Dermis microvascular lymphatic vessel endothelial cell (primary cell): ENCODE measurements at regions not wholly inside any gene's neighbourhood (a gene's known extent, or its start where the extent isn't known, plus 50 kb on each side); places are given as distances from the start of the nearest gene placed in this dataset.

Experiments
- DNase-seq, 2 donors: peaks; one replicate each; pipeline versions ENCODE4 v3.0.0 to v3.0.0-alpha.2; 2010; ENCODE audit warnings: low read depth in 2 of 2

- DNase-seq = no peak
These were observed 403.8 kb downstream of the SLITRK5 start for GRCh38 chr13:88074794-88075510.

- DNase-seq = no peak
These were observed 413.9 kb downstream of the SLITRK5 start for GRCh38 chr13:88085036-88085435.

- DNase-seq = no peak
These were observed 415.4 kb downstream of the SLITRK5 start for GRCh38 chr13:88086577-88086976.

GRCh38 chr13:88097541-88097940 is 426.4 kb downstream of the SLITRK5 start:
- no peak for DNase-seq

GRCh38 chr13:88103824-88104223 is 432.7 kb downstream of the SLITRK5 start:
- no peak for DNase-seq

GRCh38 chr13:88104576-88104975 is 433.4 kb downstream of the SLITRK5 start:
- no peak for DNase-seq

GRCh38 chr13:88107570-88107969 is 436.4 kb downstream of the SLITRK5 start:
- no peak for DNase-seq

GRCh38 chr13:88112526-88112925 is 441.4 kb downstream of the SLITRK5 start:
- DNase-seq = no peak

- no peak for DNase-seq
These were observed 444.8 kb downstream of the SLITRK5 start for GRCh38 chr13:88115976-88116375.

GRCh38 chr13:88118952-88119351 is 447.8 kb downstream of the SLITRK5 start:
- no peak for DNase-seq

- no peak for DNase-seq
These were observed 453.0 kb downstream of the SLITRK5 start for GRCh38 chr13:88124142-88124541.

- no peak for DNase-seq
These were observed 453.9 kb downstream of the SLITRK5 start for GRCh38 chr13:88125055-88125454.

GRCh38 chr13:88136098-88136790 is 465.1 kb downstream of the SLITRK5 start:
- DNase-seq = no peak

GRCh38 chr13:88142653-88143052 is 471.5 kb downstream of the SLITRK5 start:
- DNase-seq = no peak

- DNase-seq = no peak
These were observed 473.4 kb downstream of the SLITRK5 start for GRCh38 chr13:88144580-88144979.

GRCh38 chr13:88153353-88153752 is 482.2 kb downstream of the SLITRK5 start:
- DNase-seq = no peak

GRCh38 chr13:88154001-88154400 is 482.8 kb downstream of the SLITRK5 start:
- DNase-seq = no peak

GRCh38 chr13:88162076-88162702 is 491.0 kb downstream of the SLITRK5 start:
- DNase-seq = no peak

- DNase-seq = no peak
These were observed 505.1 kb downstream of the SLITRK5 start for GRCh38 chr13:88176231-88176630.

GRCh38 chr13:88183440-88183839 is 512.3 kb downstream of the SLITRK5 start:
- no peak for DNase-seq

- DNase-seq = no peak
These were observed 517.8 kb downstream of the SLITRK5 start for GRCh38 chr13:88188986-88189385.

GRCh38 chr13:88189728-88190127 is 518.6 kb downstream of the SLITRK5 start:
- DNase-seq = no peak

GRCh38 chr13:88196106-88196505 is 524.9 kb downstream of the SLITRK5 start:
- DNase-seq = no peak
